GM19468 (cell line): ENCODE measurements at regions not wholly inside any gene's neighbourhood (a gene's known extent, or its start where the extent isn't known, plus 50 kb on each side); places are given as distances from the start of the nearest gene placed in this dataset.
"Not testable (repeated sequence)": the region's sequence is repeated elsewhere in the genome, so short reads cannot be mapped to it uniquely, and the experiment has no call there.

ENCODE experiments used
- ATAC-seq: cut with Tn5 transposase; IDR thresholded peaks from one replicate; pipeline ENCODE4 v1.9.1; 2021; ENCODE audit warnings: mild to moderate bottlenecking, moderate library complexity, moderate number of reproducible peaks; ENCODE audit not compliant: unreplicated experiment; ENCODE audit errors: extremely low read depth

DNA sequence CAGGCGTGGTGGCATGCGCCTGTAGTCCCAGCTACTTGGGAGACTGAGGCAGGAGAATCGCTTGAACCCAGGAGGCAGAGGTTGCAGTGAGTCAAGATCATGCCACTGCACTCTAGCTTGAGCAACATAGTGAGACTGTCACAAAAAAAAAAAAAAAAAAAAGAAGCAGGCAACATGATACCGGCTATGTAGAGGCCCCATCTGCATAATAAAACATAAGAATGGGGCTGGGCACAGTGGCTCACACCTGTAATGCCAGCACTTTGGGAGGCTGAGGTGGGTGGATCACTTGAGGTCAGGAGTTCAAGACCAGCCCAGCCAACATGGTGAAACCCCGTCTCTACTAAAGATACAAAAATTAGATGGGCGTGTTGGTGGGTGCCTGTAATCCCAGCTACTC is 304.7 kb downstream of the GJA1 start:
- not testable (repeated sequence) for ATAC-seq

DNA sequence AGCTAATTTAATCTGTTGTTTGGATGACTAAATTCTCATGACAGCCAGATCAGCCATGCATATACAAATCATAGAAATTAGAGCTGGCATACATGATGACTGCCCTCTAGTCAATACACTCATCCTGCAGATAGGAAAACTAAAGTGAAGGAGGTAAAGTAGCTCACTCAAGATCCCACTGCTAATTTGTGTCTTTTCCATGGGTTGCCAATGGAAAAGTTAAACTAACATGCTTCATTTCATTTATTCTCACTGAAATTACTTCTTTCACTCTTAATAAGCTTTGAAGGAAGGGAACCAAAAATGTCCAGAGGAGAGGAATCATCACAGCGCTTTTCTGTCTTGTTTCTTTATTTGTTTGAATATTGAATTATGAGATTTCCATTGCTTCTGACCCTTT is 308.2 kb downstream of the GJA1 start:
- ATAC-seq: no peak

DNA sequence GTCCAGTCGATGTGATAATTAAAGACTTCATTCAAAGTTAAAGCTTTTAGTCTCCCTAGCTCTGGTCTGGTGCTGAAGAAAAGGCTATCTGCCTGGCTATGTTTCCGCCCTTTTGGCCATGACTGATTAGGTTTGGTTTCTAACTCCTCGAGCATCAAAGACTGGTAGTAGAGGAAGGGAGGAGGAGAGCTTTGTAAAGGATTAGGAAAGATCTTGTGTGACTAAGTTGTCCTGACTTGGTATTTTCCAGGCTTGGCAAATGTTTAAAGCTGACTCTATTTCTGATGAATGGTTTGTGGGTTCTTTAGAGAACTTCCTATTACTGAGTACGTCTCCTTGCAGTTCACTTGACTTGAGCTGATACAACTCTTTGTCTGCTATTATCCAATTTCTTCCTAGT is 312.9 kb downstream of the GJA1 start:
- ATAC-seq: no peak

GRCh38 chr6:121748850-121749249 is 313.4 kb downstream of the GJA1 start:
- no peak for ATAC-seq

- no peak for ATAC-seq
Observed at GRCh38 chr6:121755485-121755884, 320.0 kb downstream of the GJA1 start.

GRCh38 chr6:121756666-121757065 is 321.2 kb downstream of the GJA1 start:
- no peak for ATAC-seq

- no peak for ATAC-seq
Observed at GRCh38 chr6:121759370-121759769, 323.9 kb downstream of the GJA1 start.

- no peak for ATAC-seq
Observed at GRCh38 chr6:121760191-121760590, 324.7 kb downstream of the GJA1 start.

- ATAC-seq: no peak
Observed at GRCh38 chr6:121760745-121761144, 325.3 kb downstream of the GJA1 start.

DNA sequence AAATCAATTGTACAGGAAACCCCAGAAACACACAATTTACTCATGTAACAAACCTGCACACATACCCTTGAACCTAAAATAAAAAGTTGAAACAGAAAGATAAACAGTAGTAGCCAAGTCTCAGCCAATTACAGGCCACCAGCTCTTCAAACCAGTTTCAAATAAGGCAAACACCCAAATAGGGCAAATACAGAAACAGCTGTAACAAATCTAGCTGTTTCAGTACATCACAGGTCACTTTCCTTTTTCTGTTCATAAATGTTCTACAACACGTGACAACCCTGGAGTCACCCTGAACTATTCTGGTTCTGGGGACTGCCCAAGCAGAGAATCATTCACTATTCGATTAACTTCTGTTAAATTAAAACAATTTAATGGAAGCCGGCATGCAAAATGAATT is 329.0 kb downstream of the GJA1 start:
- peak; percentile 77 for ATAC-seq

- no peak for ATAC-seq
Observed at GRCh38 chr6:121765060-121765459, 329.6 kb downstream of the GJA1 start.

DNA sequence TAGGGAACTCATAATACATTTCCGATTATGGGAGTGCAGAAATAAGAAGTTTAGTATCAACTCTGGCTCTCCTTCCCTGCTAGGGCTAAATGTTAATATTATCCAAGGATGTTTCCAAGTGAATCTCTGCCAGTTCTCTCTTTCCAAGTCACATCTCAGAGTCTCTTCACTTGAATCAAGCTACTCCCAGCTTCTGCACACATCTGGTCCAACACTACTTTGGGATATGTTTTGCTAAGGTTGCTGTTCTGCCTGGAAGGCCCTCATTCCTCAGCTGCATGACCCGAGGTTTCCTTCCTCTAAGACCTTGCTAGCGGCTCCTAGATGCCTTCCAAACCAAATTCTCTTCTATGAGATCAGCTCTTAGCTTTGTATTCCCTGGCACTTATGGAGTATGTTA is 331.8 kb downstream of the GJA1 start:
- ATAC-seq: no peak

DNA sequence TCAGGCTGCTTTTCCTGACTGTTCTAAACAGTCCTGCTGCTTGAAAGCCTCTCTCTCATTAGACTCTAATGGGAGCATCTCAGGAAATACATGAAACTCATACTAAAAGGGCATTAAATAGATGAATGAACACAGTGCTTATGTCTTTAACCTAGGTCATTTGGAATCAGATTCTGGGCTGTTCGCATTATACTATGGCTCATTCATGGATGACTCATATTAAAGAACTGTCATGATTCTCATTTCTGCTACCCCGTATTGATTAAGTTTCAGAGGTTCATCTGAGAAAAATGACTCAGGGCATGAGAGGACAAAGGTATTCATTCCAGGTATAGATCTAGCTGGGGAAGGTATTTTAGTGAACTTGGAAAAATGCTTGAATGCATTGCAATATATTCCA is 335.5 kb downstream of the GJA1 start:
- ATAC-seq: peak; percentile 25

- peak; percentile 70 for ATAC-seq
Observed at GRCh38 chr6:121771937-121772720, 336.7 kb downstream of the GJA1 start.

- ATAC-seq: no peak
Observed at GRCh38 chr6:121776054-121776453, 340.6 kb downstream of the GJA1 start.

DNA sequence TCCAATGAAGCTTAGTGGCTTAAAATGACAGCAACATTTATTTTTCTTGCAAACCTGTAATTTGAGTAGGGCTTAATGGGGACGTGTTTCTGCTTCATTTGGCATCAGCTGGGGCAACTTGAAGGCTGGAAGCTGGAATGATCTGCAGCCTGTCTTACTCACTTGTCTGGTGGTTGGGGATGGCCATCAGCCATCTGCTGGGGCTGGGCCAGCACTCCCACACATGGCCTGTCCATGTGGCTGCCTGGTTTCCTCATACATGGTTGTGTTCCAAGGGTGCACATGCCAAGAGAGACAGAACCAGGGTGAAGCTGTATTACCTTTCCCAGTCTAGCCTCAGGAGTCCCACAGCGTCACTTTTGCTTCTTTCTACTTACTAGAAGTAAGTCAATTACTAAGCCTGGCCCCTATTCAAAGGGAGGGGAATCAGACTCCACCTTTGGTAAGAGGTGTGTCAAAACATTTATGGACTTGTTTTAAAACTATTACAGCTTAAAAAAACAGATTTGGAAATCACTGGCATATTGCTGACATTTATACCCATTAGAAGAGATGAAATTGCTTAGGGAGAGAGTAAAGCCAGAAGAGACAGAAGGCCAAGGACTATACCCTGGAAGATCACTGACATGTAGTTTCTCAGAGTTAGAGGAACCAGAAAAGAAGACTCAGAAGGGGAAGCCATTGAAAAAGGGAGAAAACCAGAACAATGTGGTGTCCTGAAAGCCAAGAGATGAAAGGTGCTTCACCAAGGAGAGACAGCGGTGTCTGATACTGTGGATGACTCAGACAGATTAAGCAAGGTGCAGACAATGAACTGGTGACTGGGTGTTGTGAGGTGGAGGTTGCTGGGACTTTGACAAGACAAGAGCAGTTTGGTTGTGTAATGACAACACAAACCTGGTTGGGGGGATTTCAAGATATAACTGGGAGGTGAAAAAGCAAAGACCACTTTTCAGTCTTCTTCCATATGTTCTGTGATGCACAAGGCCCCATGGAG is 345.2 kb downstream of the GJA1 start:
- no peak for ATAC-seq

DNA sequence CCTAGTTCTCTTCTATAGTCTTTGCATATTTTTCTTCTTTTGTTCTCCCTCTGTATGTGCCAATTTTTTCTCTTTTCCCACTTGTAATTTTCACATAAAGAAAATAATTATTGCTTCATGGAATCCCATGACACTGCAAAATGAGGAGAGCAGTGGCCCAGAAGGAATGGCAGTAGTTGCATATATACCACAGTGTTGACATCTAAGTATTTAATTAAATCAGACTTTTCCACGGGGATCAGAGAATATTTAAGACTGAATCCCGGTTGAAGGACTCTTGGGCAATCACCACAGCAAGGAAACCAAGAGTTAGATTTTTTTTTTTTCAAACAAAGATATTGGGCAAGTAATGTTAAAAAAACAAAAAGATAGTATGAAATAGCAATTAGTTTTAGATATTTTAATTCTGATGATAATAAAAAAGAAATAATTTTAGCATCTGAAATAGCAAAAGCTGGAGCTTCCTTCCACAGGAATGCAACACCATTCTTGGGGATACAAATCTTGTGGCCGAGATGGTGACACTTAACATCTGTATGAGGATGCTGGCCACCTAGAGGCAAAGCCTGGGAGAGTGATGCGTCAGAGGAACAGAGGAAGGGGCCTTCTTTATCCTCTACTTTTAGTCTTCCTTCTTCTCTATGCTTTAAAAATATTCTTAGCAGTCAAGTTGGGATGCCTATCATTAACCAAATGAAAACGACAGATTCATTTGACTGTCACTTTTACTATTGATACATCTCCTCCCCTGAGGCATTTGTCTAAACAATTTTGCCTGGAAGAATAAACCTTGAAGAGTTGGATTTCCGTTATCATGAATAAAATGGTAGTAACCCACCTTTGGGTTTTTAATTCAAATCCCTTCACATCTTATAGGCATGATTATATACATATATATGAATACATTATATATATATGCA is 356.2 kb downstream of the GJA1 start:
- ATAC-seq: no peak

DNA sequence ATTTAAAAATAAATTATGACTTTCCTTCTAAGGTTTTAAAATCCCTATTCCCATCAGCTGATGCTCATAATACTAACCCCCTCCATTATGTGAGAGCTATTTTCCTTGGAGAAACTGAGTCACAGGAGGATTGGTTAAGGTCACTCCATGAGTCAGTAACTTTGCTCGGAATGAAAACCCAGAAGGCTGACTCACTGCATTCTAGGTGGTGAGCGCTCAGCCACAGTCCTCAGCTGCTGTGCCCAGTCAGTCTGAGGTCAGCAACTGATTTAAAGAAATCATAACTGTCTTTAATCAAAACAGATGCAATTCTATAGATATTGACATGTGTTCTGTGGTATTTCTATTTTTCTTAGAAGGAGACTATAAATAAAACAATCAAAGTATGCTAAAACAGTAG is 359.2 kb downstream of the GJA1 start:
- no peak for ATAC-seq

GRCh38 chr6:121797598-121797997 is 362.2 kb downstream of the GJA1 start:
- ATAC-seq: not testable (repeated sequence)

DNA sequence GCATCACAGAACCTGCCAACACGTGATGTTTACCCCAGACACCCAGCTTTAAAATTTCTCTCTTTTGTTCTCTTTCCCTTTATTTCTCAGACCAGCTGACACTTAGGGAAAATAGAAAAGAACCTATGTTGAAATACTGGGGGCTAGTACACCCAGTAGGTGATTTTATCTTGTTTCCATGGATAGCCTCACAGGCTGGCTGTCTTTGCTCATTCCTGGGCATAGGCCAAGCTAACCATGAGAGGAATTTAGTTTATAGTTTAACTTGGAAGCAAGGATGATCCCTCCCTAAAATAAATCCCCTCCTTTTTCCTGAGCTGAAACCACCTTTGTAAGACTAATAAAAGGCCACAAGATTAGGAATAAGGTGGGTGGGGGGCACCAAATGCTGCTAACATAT is 362.7 kb downstream of the GJA1 start:
- ATAC-seq: not testable (repeated sequence)
